B cell (primary cell): ENCODE measurements at regions not wholly inside any gene's neighbourhood (a gene's known extent, or its start where the extent isn't known, plus 50 kb on each side); places are given as distances from the start of the nearest gene placed in this dataset.

Experiments used
- ATAC-seq: fragments of 200-7000 bp; cut with Tn5 transposase; one replicate; pipeline ENCODE4 v1.10.0; 2021; ENCODE audit warnings: low read depth, mild to moderate bottlenecking, moderate number of reproducible peaks, moderate library complexity
- CTCF ChIA-PET: fragments of 350-600 bp; sonication (Branson Sonifier 250); formaldehyde crosslinking; loops from one replicate; lab custom pipeline; 2021; ENCODE audit warnings: antibody characterized with exemption, inconsistent platforms; lab: Charles Lee
- POLR2A ChIA-PET: fragments of 350-600 bp; sonication (Branson Sonifier 250); formaldehyde crosslinking; loops from one replicate; lab custom pipeline; 2021; ENCODE audit warnings: antibody characterized with exemption; lab: Charles Lee
- DNase-seq: peaks from one replicate; pipeline ENCODE4 v3.0.0; 2013
- H2AFZ ChIP-seq: 2 replicates; pipeline ENCODE4 v1.6.1; 2012; ENCODE audit warnings: mild to moderate bottlenecking, low read depth, low read length; ENCODE audit not compliant: insufficient read depth, poor library complexity, severe bottlenecking
- H3K27ac ChIP-seq, 2 donors: 1 replicate in 1 of 2; 2 replicates in 1 of 2; pipeline ENCODE4 v1.5.1; 2012 to 2013; ENCODE audit warnings: low read length in 2 of 2, mild to moderate bottlenecking in 2 of 2, moderate library complexity in 1 of 2
- H3K27me3 ChIP-seq, 4 experiments: fragments of 200-600 bp in 1 of 4; sonication (generic) in 1 of 4; replicated peaks in 1 of 4; 1 replicate in 2 of 4; 2 replicates in 2 of 4; pipeline versions ENCODE4 v1.6.1 to v1.7.0; 2013 to 2016; ENCODE audit warnings: low read length in 3 of 4, mild to moderate bottlenecking in 2 of 4, mixed read lengths in 1 of 4, moderate library complexity in 1 of 4; ENCODE audit not compliant: insufficient read depth in 4 of 4, control insufficient read depth in 3 of 4; ENCODE audit errors: control extremely low read depth in 1 of 4
- H3K36me3 ChIP-seq, 2 experiments: replicated peaks in 1 of 2; 1 replicate in 1 of 2; 2 replicates in 1 of 2; pipeline versions ENCODE4 v1.6.1 to v1.7.1; 2013; ENCODE audit warnings: low read length in 1 of 2; ENCODE audit not compliant: insufficient read depth in 2 of 2, control insufficient read depth in 1 of 2; ENCODE audit errors: control extremely low read depth in 1 of 2, extremely low read depth in 1 of 2
- H3K4me1 ChIP-seq, 2 donors: fragments of 200-600 bp in 1 of 2; sonication (generic) in 1 of 2; 1 replicate in 1 of 2; 2 replicates in 1 of 2; pipeline versions ENCODE4 v1.5.1 to v1.6.1; 2013 to 2017; ENCODE audit warnings: low read length in 2 of 2; ENCODE audit not compliant: control insufficient read depth in 2 of 2, insufficient read depth in 2 of 2
- H3K4me2 ChIP-seq: replicated peaks from 2 replicates; pipeline ENCODE3; 2012; ENCODE audit warnings: mild to moderate bottlenecking, low read depth, low read length; ENCODE audit not compliant: poor library complexity, severe bottlenecking
- H3K4me3 ChIP-seq, 5 experiments: fragments of 200-600 bp in 1 of 5; sonication (generic) in 1 of 5; 1 replicate in 3 of 5; 2 replicates in 2 of 5; pipeline versions ENCODE4 v1.5.1 to v1.7.0; 2011 to 2016; ENCODE audit warnings: low read length in 4 of 5, mild to moderate bottlenecking in 4 of 5, low read depth in 2 of 5, control low read depth in 1 of 5, moderate library complexity in 1 of 5; ENCODE audit not compliant: insufficient read depth in 1 of 5; ENCODE audit errors: control extremely low read depth in 1 of 5, extremely low read depth in 1 of 5
- H3K79me2 ChIP-seq: fragments of 200-600 bp; sonication (generic); one replicate; pipeline ENCODE4 v1.6.0; 2016; ENCODE audit warnings: low read length; ENCODE audit not compliant: control insufficient read depth, insufficient read depth
- H3K9ac ChIP-seq: fragments of 200-600 bp; sonication (generic); 2 replicates; pipeline ENCODE4 v1.6.1; 2017; ENCODE audit warnings: mild to moderate bottlenecking, low read length, moderate library complexity
- H3K9me3 ChIP-seq, 3 donors: one replicate each; pipeline versions ENCODE4 v1.6.1 to v1.7.1; 2013; ENCODE audit warnings: low read length in 2 of 3; ENCODE audit not compliant: control insufficient read depth in 2 of 3, insufficient read depth in 1 of 3; ENCODE audit errors: control extremely low read depth in 1 of 3
- H4K20me1 ChIP-seq: 2 replicates; pipeline ENCODE4 v1.6.0; 2012; ENCODE audit warnings: mild to moderate bottlenecking, low read length; ENCODE audit not compliant: insufficient read depth, control insufficient read depth, poor library complexity, severe bottlenecking
- H3K27ac Mint-ChIP-seq: one replicate; pipeline ENCODE4 v1.8.0; 2021; ENCODE audit warnings: mixed read lengths
- H3K27me3 Mint-ChIP-seq: one replicate; pipeline ENCODE4 v1.8.0; 2021; ENCODE audit warnings: mixed read lengths
- H3K4me1 Mint-ChIP-seq: one replicate; pipeline ENCODE4 v1.8.0; 2021; ENCODE audit warnings: mixed read lengths
- H3K4me3 Mint-ChIP-seq: one replicate; pipeline ENCODE4 v1.8.0; 2021; ENCODE audit warnings: mixed read lengths
- H3K9me3 Mint-ChIP-seq: one replicate; pipeline ENCODE4 v1.8.0; 2022; ENCODE audit warnings: mixed read lengths; ENCODE audit not compliant: insufficient read depth
- EZH2 ChIP-seq: IDR thresholded peaks from 2 replicates; pipeline ENCODE4 v1.6.1; 2012; ENCODE audit warnings: borderline replicate concordance, low read depth, mild to moderate bottlenecking, moderate library complexity, low read length; ENCODE audit not compliant: insufficient read depth, poor library complexity, severe bottlenecking
- WGBS: methylation state at CpG from one replicate; pipeline ENCODE4 v1.1.5; 2013; ENCODE audit warnings: missing lambda C conversion rate; ENCODE audit not compliant: insufficient coverage; 5-methylcytosine and 5-hydroxymethylcytosine counted together
- intact Hi-C: fragments of 100-400 bp; cut with micrococcal nuclease; formaldehyde crosslinking; loops from one replicate; pipeline ENCODE4 v1.10.0; 2022
- TF ChIP-seq, protein P1 (sequence below): fragments of 200-600 bp; IDR thresholded peaks from one replicate; pipeline ENCODE4 v1.8.0; 2022; ENCODE audit warnings: antibody characterized with exemption, mild to moderate bottlenecking

DNA sequence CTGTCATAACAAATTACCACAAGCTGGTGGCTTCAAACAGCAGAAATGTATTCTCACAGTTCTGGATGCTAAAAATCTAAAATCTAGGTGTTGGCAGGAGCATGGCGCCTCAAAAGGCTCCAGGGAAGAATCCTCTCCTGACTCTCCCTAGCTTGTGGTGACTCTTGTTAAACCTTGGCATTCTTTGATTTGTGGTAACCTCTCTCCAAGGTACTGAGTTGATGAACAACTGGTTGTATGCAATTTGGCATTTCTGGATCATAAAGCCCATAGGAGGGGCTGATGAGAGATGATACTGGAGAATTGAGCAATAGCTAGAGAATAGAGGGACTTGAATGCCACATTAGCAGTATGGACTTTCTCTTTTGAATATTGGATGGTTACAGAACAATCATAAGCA lies 821.8 kb downstream of the TBL1XR1 start:
- Histone ChIP-seq H3K4me2 (no peak overlapping the region), H3K36me3 (no peaks in the 10 kb centered on the region), H3K9ac (no peak overlapping the region), H3K27ac (no peak overlapping the region), H3K9me3 (peaks cover 0 to 2% (median 0%) of the 10 kb centered on the region in 3 donors), H3K79me2 (no peaks in the 10 kb centered on the region), H3K27me3 (no peaks in the 10 kb centered on the region), H2AFZ (no peak overlapping the region), H4K20me1 (no peaks in the 10 kb centered on the region), H3K4me1 (no peaks in the 10 kb centered on the region), H3K4me3 (no peak overlapping the region)
- H3K9me3 Mint-ChIP-seq = peaks cover 3% of the 10 kb centered on the region
- no CpG with 5 or more reads among the region's 1 CpG for WGBS
- intact Hi-C loops = no loop called here
- ChIA-PET CTCF (no interaction called here), POLR2A (no interaction called here)
- no peak overlapping the region for H3K4me3 Mint-ChIP-seq
- ATAC-seq (no peak), DNase-seq (no peak)
- H3K27ac Mint-ChIP-seq = no peak overlapping the region
- no peaks in the 10 kb centered on the region for H3K4me1 Mint-ChIP-seq
- no peaks in the 10 kb centered on the region for H3K27me3 Mint-ChIP-seq
- TF ChIP-seq, protein P1, sequence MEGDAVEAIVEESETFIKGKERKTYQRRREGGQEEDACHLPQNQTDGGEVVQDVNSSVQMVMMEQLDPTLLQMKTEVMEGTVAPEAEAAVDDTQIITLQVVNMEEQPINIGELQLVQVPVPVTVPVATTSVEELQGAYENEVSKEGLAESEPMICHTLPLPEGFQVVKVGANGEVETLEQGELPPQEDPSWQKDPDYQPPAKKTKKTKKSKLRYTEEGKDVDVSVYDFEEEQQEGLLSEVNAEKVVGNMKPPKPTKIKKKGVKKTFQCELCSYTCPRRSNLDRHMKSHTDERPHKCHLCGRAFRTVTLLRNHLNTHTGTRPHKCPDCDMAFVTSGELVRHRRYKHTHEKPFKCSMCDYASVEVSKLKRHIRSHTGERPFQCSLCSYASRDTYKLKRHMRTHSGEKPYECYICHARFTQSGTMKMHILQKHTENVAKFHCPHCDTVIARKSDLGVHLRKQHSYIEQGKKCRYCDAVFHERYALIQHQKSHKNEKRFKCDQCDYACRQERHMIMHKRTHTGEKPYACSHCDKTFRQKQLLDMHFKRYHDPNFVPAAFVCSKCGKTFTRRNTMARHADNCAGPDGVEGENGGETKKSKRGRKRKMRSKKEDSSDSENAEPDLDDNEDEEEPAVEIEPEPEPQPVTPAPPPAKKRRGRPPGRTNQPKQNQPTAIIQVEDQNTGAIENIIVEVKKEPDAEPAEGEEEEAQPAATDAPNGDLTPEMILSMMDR = no peak
- TF ChIP-seq EZH2 = no peak

DNA sequence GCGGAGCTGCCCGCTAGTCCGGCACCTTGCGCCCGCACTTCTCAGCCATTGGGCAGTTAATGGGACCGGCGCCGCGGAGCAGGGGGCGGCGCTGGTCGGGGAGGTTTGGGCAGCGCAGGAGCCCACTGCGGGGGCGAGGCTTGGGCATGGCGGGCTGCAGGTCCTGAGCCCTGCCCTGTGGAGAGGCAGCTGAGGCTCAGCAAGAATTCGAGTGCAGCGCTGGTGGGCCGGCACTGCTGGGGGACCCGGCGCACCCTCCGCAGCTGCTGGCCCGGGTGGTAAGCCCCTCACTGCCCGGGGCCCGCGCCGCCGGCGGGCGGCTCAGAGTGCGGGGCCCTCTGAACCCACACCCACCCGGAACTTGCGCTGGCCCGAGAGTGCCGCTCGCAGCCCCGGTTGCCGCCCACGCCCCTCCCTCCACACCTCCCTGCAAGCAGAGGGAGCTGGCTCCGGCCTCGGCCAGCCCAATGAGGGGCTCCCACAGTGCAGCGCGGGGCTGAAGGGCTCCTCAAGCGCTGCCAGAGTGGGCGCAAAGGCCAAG lies 835.0 kb downstream of the TBL1XR1 start:
- Mint-ChIP-seq H3K4me1 (no peaks in the 10 kb centered on the region), H3K27me3 (no peaks in the 10 kb centered on the region), H3K4me3 (no peak overlapping the region), H3K9me3 (peaks cover 2% of the 10 kb centered on the region), H3K27ac (no peak overlapping the region)
- no peak for ATAC-seq
- POLR2A ChIA-PET = no interaction called here
- CTCF ChIA-PET = no interaction called here
- Histone ChIP-seq H3K36me3 (no peaks in the 10 kb centered on the region), H4K20me1 (no peaks in the 10 kb centered on the region), H3K4me3 (no peak overlapping the region), H3K9me3 (peaks cover 0 to 7% (median 0%) of the 10 kb centered on the region in 3 donors), H2AFZ (no peak overlapping the region), H3K4me2 (no peak overlapping the region), H3K9ac (no peak overlapping the region), H3K27ac (no peak overlapping the region), H3K4me1 (no peaks in the 10 kb centered on the region), H3K27me3 (no peaks in the 10 kb centered on the region), H3K79me2 (no peaks in the 10 kb centered on the region)
- no peak for DNase-seq
- intact Hi-C loops = no loop called here
- no peak for TF ChIP-seq EZH2
- TF ChIP-seq, protein P1 = no peak
- WGBS = 95% methylated on average over 34 of the region's 45 CpGs
